Testis (tissue), 2 donors: ENCODE measurements at regions not wholly inside any gene's neighbourhood (a gene's known extent, or its start where the extent isn't known, plus 50 kb on each side); places are given as distances from the start of the nearest gene placed in this dataset.

Source experiments
- POLR2A ChIP-seq: fragments of 450-650 bp; IDR thresholded peaks from one replicate; pipeline ENCODE4 v1.6.1; 2017; ENCODE audit warnings: antibody characterized with exemption, mild to moderate bottlenecking, moderate library complexity
- TF ChIP-seq, protein P1 (sequence below), 3 experiments: fragments of 450-650 bp in 2 of 3; fragments of 200-600 bp in 1 of 3; sonication (generic) in 1 of 3; IDR thresholded peaks; one replicate each; pipeline ENCODE4 v1.5.1; 2016 to 2019; ENCODE audit warnings: antibody characterized with exemption in 3 of 3, mild to moderate bottlenecking in 2 of 3, moderate library complexity in 1 of 3

DNA sequence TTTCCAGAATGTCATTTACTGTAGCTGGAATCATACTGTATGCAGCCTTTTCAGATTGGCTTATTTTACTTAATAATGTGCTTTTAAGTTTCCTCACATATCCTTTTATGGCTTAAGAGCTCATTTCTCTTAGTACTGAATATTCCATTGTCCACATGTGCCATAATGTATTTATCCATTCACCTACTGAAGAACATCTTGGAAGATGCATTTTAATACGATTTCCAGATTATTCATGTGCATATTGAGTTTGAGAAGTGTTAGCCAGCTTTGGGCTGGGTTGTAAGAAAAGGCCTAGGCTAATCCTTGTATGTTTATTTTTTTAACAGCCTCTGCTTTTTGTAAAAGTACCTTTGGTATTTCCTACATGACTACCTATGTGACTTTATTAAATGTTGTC, 109.3 kb upstream of the MDFIC start:
- TF ChIP-seq POLR2A = no peak
- TF ChIP-seq, protein P1, sequence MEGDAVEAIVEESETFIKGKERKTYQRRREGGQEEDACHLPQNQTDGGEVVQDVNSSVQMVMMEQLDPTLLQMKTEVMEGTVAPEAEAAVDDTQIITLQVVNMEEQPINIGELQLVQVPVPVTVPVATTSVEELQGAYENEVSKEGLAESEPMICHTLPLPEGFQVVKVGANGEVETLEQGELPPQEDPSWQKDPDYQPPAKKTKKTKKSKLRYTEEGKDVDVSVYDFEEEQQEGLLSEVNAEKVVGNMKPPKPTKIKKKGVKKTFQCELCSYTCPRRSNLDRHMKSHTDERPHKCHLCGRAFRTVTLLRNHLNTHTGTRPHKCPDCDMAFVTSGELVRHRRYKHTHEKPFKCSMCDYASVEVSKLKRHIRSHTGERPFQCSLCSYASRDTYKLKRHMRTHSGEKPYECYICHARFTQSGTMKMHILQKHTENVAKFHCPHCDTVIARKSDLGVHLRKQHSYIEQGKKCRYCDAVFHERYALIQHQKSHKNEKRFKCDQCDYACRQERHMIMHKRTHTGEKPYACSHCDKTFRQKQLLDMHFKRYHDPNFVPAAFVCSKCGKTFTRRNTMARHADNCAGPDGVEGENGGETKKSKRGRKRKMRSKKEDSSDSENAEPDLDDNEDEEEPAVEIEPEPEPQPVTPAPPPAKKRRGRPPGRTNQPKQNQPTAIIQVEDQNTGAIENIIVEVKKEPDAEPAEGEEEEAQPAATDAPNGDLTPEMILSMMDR (IDR thresholded peaks at IDR 0.05) = no peak
